H4 (cell line): ENCODE measurements at regions not wholly inside any gene's neighbourhood (a gene's known extent, or its start where the extent isn't known, plus 50 kb on each side); places are given as distances from the start of the nearest gene placed in this dataset.
"Not testable (repeated sequence)": the region's sequence is repeated elsewhere in the genome, so short reads cannot be mapped to it uniquely, and the experiment has no call there.

ENCODE experiments used
- DNase-seq: peaks from one replicate; pipeline ENCODE4 v3.0.0-alpha.2; 2015; ENCODE audit warnings: low spot score

DNA sequence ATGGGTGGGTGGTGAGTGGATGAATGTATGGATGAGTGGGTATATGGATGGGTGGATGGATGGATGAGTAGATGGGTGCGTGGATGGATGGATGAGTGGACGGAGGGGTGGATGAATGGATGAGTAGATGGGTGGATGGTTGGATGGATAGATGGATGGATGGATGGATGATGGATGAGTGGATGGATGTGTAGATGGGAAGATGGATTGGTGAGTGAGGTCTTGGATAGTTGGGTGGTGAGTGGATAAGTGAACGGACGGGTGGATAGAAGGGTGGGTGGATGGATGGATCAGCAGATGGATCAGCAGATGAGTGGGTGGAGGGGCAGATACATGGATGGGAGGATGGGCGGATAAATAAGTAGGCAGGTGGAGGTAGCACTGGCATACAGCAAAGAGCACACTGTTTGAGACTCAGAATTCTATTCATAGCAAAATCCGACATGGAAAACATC, 163.5 kb downstream of the C9orf50 start:
- DNase-seq = no peak

DNA sequence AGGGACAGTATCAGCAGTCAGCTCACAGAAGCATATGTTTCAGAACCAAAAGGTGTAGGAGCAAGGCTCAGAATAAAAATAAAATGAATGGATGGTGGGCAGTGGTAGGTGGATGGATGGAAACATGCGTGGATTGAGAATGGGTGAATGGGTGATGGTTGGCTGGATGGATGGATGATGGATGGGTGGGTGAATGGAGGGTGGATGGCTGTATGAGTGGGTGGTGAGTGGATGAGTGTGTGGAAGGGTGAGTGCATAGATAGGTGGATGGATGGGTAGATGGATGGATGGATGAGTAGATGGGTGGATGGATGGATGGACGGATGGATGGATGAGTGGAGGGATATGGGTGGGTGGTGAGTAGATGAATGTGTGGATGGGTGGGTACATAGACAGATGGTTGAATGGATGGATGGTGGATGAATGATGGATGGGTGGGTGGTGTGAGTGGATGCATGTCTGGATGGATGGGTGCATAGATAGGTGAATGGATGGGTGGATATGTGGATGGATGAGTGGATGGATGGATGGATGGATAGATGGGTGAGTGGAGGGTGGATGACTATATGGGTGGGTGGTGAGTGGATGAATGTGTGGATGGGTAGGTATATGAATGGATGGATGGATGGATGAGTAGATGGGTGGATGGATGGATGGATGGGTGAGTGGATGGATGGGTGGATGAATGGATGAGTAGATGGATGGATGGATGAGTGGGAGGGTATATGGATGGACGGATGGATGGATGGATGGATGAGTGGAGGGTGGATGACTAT, 164.2 kb downstream of the C9orf50 start:
- DNase-seq = no peak

- DNase-seq = no peak
Observed at GRCh38 chr9:129455151-129455995, 165.5 kb downstream of the C9orf50 start.

DNA sequence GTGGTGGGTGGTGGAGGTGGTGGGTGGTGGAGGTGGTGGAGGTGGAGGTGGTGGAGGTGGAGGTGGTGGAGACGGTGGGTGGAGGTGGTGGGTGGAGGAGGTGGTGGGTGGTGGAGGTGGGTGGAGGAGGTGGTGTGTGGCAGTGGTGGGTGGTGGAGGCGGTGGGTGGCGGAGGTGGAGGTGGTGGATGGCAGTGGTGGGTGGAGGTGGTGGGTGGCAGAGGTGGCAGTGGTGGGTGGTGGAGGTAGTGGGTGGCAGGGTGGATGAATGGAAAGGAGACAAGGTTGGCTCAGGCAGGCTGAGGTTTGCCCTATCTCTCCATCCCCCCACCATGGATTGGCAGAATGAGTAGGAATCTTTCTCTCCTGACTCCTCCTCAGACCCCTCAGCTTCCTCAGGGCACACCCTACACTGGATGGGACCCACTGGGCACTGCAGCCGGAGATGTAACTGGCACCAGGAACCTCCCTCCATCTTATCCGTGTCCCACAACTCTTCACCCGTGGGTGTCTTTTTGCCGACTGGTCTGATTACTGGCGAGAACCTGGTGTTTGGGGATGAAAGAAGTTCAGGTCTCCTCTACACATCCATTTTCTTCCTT, 166.3 kb downstream of the C9orf50 start:
- DNase-seq = no peak

DNA sequence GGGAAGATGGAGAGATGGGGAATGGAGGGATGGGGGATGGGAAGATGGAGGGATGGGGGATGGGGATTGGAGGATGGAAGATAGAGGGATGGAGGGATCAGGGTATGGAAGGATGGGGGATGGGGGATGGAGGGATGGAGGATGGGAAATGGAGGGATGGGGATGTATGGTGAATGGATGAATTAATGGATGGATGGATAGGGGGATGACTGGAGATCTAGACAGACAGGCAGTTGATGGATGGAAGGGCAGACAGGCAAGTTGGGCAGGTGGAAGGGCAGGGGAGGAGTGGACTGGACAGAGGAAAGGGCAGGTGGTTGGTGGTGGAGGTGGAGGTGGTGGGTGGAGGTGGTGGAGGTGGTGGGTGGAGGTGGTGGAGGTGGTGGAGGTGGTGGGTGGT, 167.2 kb downstream of the C9orf50 start:
- no peak for DNase-seq

GRCh38 chr9:129451669-129452068, 169.2 kb downstream of the C9orf50 start:
- no peak for DNase-seq

GRCh38 chr9:129451089-129451656, 169.7 kb downstream of the C9orf50 start:
- no peak for DNase-seq

- DNase-seq = no peak
Observed at GRCh38 chr9:129449066-129449465, 171.8 kb downstream of the C9orf50 start.

DNA sequence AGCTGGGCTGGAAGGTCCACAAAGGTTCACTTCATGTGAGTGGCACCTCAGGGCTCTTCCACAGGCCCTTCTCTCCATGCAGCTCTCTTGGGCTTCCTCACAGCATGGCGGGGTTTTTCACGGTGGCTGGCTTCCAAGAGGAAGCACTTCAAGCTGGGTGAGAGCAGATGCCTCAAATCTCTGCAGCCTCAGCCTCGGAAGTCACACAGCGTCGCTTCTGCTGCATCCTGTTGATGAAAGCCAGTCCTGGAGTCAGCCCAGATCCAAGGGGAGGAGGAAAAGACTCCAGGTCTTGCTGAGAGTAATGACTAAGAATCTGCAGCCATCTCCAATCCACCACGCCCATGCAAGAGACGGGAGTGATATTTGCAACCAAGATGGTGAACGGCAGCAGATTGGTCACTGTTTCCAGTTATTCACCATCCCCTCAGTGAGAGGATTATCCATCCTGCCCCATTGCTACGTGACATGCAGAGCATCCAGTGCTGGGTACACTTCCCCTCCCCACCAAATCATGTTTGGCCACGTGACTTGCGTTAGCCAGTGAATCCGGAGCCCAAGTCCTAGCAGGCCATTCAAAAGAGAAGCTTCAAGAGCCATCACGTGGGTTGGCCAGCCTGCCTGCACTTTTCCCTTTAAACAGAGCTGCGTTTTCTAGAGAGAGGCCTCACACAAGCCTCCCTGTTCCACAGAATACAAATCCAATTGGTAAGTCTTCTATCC, 173.9 kb downstream of the C9orf50 start:
- DNase-seq = no peak

DNA sequence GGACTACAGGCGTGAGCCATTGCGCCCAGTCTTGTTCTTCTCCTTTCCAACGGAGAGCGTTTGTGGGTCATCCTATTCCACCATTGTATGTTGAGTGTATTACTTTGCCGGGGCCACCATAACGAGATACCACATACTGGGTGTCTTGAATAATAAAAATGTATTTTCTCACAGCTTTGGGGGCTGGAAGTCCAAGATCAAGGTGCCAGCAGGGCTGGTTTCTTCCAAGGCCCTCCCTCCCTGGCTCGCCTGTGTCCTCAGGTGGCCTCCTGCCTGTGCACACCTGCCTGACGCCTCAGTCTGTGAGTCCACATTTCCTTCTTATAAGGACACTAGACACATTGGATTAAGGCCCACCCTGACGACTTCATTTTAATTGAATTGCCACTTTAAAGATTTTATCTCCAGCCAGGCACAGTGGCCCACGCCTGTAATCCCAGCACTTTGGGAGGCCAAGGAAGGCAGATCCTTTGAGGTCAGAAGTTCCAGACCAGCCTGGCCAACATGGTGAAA, 175.1 kb downstream of the C9orf50 start:
- DNase-seq = no peak

DNA sequence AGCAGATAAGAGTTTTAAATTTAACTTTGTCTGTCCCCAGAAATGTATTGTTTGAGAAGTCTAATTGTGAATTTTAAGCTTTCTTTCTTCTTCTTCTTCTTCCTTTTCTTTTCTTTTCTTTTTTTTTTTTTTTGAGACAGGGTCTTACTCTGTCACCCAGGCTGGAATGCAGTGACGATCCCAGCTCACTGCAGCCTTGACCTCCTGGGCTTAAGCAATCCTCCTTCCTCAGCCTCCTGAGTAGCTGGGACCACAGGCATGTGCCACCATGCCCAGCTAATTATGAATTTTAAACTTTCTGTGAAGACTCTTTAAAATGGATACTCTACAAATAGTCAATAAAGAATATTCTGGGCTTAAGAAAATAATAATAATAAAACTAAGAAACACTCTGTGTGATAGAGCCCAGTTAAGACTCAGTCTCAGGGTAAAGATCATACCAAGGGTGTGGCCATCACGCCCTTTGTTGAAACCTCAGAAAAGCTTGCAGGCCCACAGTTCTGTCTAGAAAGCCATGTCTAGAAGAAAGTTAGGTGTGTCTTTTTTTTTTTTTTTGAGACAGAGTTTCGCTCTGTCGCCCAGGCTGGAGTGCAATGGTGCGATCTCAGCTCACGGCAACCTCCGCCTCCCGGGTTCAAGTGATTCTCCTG, 177.3 kb downstream of the C9orf50 start:
- DNase-seq = not testable (repeated sequence)

GRCh38 chr9:129442803-129443511, 177.9 kb downstream of the C9orf50 start:
- no peak for DNase-seq

DNA sequence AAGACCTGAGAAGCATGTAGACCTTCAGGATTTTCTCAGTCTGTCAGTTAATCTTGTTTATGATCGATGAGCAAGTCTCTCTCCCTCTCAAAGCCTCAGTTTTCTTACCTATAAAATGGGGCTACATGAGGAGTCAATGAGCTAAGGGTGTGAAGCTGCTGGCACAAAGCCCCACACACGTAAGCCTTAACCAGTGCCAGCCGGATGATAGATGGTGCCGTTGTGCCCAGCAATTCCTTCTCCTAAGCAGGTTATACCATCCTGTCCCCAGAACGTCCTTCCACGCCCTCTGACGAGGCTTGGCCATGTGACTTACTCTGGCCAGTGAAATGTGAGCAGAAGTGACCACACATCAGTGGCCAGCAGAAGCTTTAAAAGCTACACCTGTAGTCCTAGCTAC, 179.0 kb downstream of the C9orf50 start:
- DNase-seq = no peak

DNA sequence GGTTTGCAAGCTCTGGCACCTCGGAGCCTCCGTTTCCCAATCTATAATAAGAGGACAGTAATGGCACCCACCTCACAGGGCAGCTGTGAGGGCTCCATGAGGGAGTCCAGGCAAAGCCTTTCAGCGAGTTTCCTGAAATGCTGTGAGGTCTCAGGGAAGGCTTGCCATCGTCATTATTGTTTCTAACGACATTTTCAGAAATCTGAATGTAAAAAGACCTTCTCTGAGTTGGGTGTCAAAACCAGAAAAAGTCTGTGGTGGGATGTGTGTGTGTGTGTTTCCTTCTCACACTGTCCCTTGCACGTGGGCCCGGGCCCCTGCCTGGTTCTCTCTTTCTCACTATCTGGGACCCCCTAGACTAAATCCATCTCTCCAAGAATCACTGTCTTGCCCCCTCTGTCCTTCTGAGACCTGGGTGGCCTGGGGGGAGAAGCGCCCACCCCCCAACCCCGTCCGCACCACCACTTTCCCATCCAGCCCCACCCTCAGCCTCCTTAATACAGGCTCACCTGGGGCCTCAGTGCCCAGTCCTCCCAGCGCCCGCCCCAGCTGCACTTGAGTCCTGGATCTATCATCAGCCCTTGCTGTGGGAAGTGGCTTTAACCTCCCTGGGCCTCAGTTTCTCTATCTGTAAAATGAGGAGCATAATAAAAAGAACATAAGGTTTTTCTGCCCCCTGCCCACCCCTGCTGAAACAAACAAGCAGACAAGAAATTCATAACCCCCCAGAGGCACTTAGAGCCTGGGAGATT, 180.3 kb downstream of the C9orf50 start:
- DNase-seq = no peak

GRCh38 chr9:129439242-129439641, 181.7 kb downstream of the C9orf50 start:
- DNase-seq = no peak

DNA sequence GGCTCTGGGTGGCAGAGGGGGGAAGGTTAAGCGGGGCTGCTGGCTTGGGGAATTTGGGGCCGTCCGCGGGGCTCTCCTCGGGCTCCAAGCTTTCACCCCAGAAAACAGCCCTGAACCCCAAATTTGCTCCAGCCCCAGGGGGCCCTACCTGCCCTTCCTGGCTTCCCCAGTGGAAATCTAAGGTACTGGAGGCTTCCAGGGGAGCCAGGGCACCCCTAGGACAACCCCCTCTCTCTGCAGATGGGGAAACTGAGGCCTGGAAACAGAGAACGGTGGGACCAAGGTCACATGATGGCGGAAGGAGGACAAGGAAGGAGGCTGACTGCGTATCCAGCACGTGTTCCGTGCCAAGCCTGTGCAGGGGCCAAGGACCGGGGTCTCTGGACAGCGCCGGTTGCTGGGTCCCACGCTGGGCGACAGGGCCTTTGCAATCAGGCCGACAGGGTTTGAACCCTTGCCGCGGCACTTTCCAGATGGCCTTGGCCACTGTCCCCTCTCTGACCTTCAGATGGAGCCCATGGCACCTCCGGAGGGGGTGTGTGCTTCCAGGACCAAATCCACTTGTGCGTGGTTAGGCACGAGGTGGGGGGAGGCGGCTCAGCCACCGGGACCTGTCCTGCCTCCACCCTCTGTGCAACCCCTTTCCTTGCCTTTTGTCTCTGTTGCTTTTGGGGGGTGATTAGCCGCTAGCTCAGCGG, 183.1 kb downstream of the C9orf50 start:
- DNase-seq = no peak

DNA sequence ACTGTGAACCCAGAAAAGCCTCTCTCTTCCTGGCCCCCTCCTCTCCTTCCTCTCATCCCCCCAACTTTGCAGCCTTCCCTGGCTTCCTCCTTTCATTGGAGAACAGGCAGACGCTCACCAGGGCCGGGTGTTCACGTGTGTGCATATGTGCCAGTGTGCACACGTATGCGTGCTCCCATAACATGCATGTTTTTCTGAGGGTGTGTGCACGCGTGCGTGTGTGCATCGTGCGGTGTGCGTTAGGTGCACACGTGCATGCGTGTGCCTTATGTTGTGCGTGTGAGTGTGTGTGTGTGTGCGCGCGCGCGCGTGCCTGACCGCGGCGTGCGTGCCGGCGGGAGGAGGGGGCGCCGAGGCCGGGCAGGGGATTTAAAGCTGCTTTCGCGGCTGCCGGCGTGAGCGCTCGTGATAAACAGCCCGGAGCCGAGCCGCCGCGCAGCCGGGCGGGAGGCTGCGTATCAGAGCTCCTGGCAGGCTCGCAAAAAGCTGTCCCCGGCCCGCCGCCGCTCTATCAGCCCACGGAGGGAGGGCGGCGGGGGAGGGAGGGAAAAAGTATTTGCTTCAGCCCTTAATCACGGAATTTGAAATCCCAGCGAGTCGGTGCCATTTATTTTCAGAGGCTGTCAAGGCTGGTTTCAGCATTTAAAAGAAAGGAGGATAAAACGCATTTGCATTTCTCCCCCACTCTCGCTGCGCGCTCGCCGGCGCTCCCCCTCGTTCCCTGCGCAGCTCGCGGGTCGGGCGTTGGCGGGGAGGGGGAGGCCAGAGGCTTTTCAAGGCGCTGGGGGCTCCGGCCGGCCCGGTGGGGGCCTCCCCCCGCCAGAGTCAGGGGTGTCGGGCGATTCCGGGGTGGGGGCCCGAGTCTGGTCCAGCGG, 183.9 kb downstream of the C9orf50 start:
- no peak for DNase-seq
